Sigmoid colon (tissue), 4 donors: ENCODE measurements at regions not wholly inside any gene's neighbourhood (a gene's known extent, or its start where the extent isn't known, plus 50 kb on each side); places are given as distances from the start of the nearest gene placed in this dataset.

Experiments used
- POLR2A ChIP-seq, 2 donors: fragments of 450-650 bp; IDR thresholded peaks; one replicate each; pipeline ENCODE4 v1.6.1; 2016; ENCODE audit warnings: antibody characterized with exemption in 2 of 2, mild to moderate bottlenecking in 2 of 2, moderate library complexity in 2 of 2
- POLR2AphosphoS5 ChIP-seq, 4 donors: sonication (generic); formaldehyde crosslinking; IDR thresholded peaks; one replicate each; pipeline ENCODE4 v1.6.1; 2017; ENCODE audit warnings: antibody characterized with exemption in 4 of 4
- TF ChIP-seq, protein P1 (sequence below), 4 experiments: fragments of 450-650 bp in 3 of 4; fragments of 200-600 bp in 1 of 4; IDR thresholded peaks; one replicate each; pipeline ENCODE4 v1.5.1; 2016 to 2019; ENCODE audit warnings: antibody characterized with exemption in 4 of 4, mild to moderate bottlenecking in 3 of 4, moderate library complexity in 2 of 4

DNA sequence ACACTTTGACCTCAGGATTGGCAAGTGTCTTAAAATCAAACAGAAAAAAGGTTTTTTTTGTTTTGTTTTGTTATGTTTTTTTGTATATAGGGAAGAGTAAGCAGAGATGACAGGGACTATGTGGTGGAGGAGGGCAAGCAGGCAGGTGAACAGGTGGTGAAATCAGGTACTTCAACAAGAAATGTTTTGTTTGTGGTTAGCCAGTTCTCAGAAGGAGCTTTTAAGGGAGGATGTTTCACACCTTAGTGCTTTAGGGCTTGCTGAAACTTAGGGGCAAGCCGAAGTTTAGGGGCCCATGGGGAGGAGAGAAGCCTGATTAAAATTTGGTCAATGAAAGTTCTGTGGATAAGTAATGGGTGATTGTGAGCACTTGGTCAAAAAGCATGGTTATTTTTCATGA lies 370.7 kb upstream of the SLCO3A1 start:
- TF ChIP-seq, protein P1, sequence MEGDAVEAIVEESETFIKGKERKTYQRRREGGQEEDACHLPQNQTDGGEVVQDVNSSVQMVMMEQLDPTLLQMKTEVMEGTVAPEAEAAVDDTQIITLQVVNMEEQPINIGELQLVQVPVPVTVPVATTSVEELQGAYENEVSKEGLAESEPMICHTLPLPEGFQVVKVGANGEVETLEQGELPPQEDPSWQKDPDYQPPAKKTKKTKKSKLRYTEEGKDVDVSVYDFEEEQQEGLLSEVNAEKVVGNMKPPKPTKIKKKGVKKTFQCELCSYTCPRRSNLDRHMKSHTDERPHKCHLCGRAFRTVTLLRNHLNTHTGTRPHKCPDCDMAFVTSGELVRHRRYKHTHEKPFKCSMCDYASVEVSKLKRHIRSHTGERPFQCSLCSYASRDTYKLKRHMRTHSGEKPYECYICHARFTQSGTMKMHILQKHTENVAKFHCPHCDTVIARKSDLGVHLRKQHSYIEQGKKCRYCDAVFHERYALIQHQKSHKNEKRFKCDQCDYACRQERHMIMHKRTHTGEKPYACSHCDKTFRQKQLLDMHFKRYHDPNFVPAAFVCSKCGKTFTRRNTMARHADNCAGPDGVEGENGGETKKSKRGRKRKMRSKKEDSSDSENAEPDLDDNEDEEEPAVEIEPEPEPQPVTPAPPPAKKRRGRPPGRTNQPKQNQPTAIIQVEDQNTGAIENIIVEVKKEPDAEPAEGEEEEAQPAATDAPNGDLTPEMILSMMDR (IDR thresholded peaks at IDR 0.05) = no peak
- TF ChIP-seq POLR2A (IDR thresholded peaks at IDR 0.05) (no peak), POLR2AphosphoS5 (IDR thresholded peaks at IDR 0.05) (no peak)
